GM12872 (cell line): ENCODE measurements at regions not wholly inside any gene's neighbourhood (a gene's known extent, or its start where the extent isn't known, plus 50 kb on each side); places are given as distances from the start of the nearest gene placed in this dataset.

Source experiments
- TF ChIP-seq, protein P1 (sequence below): IDR thresholded peaks from 3 replicates; pipeline ENCODE4 v1.5.1; 2011; ENCODE audit warnings: low read depth, mild to moderate bottlenecking, low read length, moderate library complexity; ENCODE audit not compliant: insufficient read depth

- TF ChIP-seq, protein P1, sequence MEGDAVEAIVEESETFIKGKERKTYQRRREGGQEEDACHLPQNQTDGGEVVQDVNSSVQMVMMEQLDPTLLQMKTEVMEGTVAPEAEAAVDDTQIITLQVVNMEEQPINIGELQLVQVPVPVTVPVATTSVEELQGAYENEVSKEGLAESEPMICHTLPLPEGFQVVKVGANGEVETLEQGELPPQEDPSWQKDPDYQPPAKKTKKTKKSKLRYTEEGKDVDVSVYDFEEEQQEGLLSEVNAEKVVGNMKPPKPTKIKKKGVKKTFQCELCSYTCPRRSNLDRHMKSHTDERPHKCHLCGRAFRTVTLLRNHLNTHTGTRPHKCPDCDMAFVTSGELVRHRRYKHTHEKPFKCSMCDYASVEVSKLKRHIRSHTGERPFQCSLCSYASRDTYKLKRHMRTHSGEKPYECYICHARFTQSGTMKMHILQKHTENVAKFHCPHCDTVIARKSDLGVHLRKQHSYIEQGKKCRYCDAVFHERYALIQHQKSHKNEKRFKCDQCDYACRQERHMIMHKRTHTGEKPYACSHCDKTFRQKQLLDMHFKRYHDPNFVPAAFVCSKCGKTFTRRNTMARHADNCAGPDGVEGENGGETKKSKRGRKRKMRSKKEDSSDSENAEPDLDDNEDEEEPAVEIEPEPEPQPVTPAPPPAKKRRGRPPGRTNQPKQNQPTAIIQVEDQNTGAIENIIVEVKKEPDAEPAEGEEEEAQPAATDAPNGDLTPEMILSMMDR, result no peak
Measured at GRCh38 chr1:234981758-234982157, 146.9 kb downstream of the TOMM20 start.

GRCh38 chr1:234980645-234981396, 147.8 kb downstream of the TOMM20 start:
- TF ChIP-seq, protein P1, result no peak

DNA sequence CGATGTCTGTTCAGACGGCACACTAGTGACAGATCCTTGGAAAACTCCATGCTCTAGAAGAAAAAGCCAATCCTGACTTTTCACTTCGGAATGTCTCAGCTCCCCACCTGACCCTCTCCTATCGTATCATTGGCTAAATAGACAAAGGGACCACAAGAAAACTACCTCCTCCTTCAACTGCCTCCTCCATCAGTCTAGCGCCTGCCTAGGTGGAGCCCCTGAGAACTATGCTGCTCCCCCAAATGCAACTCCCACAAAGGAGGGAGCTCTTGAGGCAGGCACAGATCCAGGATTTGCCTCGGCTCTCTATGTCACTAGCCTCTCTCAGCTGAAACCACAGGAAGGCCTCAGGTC, 148.4 kb downstream of the TOMM20 start:
- TF ChIP-seq, protein P1, result no peak

DNA sequence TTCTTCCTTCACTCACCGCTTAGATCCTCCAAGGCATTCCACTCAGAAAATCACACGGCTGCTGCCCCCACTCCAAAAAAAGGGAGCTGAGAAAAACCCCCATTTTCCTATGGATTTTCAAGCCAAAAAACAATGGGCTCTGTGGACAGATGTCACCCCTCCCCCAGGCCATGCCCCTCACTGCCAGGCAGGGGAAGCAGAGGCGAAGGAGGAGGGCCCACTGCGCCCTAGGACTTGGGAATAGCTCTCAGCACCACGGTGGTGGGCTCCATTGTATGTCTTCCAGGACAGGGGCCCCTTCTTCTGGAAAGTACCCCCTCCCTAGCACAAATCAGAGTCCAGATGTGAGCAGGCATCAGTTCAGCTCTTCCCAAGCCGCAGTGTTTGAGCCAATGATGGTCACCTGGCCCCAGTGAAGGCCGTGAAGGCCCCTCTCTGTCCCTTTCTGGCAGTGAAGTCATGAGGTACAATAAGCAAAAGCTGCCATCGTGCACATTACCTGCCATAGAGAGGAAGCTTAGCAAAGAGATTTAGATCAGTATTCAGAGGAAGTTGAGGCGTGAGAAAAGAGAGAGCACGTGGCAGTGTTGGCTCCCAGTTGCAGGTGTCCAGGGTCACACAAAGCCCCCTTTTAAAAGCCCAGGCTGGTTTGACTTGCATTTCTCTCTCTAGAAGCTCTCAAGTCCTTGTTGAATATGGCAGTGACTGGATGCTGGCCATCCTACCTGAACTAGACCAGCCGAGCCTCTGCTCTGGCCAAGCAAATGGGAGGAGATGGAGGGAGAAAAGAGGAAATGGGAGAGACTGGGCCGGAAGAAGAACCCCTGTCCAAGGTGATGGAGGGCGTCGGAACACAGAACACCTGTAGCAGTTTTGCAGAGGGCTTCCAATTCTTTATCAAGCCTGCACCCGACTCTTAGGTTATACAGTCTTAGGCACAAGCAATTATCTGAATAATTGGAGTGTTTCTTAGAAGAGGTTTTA, 149.0 kb downstream of the TOMM20 start:
- TF ChIP-seq, protein P1, result no peak

DNA sequence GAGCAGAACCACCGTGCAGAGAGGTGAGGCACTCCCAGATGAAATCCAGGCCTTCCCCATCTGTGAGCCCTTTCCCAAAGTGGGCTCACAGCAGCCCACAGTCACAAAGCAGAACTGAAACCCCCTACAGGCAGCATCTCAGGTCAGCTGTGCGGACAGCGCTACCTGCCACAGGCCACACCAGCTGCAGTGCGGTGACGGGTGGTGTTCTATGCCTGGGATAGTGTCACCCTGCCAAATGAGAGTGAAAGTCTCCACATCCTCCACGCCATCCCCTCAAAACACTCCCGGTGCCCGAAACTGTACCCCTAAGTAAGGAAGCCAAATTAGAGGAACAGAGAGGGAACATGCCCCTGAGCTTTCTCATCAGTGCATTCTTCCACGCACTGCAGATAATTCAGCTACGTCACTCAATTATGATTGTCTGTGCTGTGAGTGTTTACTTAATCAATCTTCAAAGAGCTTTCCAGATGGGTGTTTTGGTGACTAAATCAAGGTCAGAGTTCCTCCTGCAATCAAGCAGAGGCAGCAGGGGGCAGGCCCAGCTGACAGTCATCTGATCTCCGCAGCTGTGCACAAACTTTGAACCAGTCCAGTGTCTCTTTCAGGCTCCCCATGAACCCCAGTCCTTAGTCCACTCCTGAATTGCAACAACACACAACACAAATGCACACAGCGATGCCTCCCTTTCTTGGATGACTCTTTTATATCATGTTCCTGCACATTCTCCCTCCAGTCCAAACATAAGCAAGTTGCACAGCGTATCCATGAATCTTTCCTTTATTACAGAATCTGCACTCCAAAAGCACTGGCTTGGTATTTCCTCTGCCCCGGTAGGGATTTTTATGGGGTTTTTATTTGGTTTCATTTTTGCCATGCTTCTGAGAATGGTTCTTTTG, 150.0 kb downstream of the TOMM20 start:
- TF ChIP-seq, protein P1, result 0 out of 3 replicates have a peak, but pooled peaks have one; percentile 15

DNA sequence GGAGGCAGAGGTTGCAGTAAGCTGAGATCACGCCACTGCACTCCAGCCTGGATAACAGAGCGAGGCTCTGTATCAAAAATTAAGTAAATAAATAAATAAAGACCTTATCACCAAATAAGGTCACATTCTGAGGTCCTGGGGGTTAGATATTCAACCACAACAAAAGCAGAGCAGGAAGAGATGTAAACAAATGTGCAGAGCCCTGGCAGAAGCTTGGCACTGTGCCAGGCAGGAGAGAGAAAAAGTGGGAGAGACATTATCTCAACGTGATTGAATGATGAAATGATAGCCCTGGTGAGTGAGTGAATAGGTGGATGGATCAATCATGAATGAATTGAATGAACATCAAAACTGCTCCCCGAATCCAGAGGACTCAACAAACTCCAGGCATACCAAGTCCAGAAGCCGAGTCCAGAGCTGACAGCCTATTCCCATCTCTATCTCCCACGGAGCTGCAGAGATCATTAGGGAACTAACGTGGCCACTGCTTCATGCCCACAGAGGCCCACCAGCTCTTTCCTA, 150.7 kb downstream of the TOMM20 start:
- TF ChIP-seq, protein P1, result no peak
